Thyroid gland (tissue), 4 donors: ENCODE measurements at regions not wholly inside any gene's neighbourhood (a gene's known extent, or its start where the extent isn't known, plus 50 kb on each side); places are given as distances from the start of the nearest gene placed in this dataset.

ENCODE experiments used
- DNase-seq, 2 donors: peaks; one replicate each; pipeline ENCODE4 v3.0.0-alpha.2; 2019
- H3K27ac ChIP-seq, 3 donors: fragments of 200-600 bp; sonication (generic); 1 replicate in 2 of 3; 2 replicates in 1 of 3; pipeline ENCODE4 v1.5.1; 2016 to 2019; ENCODE audit warnings: mild to moderate bottlenecking in 1 of 3, moderate library complexity in 1 of 3
- H3K27me3 ChIP-seq: fragments of 200-600 bp; sonication (generic); one replicate; pipeline ENCODE4 v1.5.1; 2019
- H3K36me3 ChIP-seq, 2 donors: fragments of 200-600 bp; sonication (generic); one replicate each; pipeline ENCODE4 v1.5.1; 2016 to 2019
- H3K4me1 ChIP-seq, 2 donors: fragments of 200-600 bp; sonication (generic); one replicate each; pipeline ENCODE4 v1.5.1; 2017 to 2019
- H3K4me3 ChIP-seq, 3 donors: fragments of 200-600 bp; sonication (generic); replicated peaks in 1 of 3; 1 replicate in 2 of 3; 2 replicates in 1 of 3; pipeline ENCODE4 v1.5.1; 2016; ENCODE audit warnings: mild to moderate bottlenecking in 1 of 3
- H3K9me3 ChIP-seq: fragments of 200-600 bp; sonication (generic); one replicate; pipeline ENCODE4 v1.5.1; 2017
- POLR2A ChIP-seq, 2 donors: fragments of 450-650 bp; IDR thresholded peaks; one replicate each; pipeline ENCODE4 v1.6.1; 2017; ENCODE audit warnings: antibody characterized with exemption in 2 of 2, mild to moderate bottlenecking in 2 of 2, moderate library complexity in 1 of 2
- WGBS, 2 donors: methylation state at CpG; one replicate each; pipeline ENCODE4 v1.1.5; 2017; 5-methylcytosine and 5-hydroxymethylcytosine counted together
- intact Hi-C: fragments of 100-400 bp; cut with DNase I; formaldehyde crosslinking; loops from one replicate; pipeline ENCODE4 v1.15.1; 2023
- TF ChIP-seq, protein P1 (sequence below), 6 experiments: fragments of 200-600 bp in 3 of 6; fragments of 450-650 bp in 3 of 6; sonication (generic) in 3 of 6; IDR thresholded peaks; one replicate each; pipeline ENCODE4 v1.5.1; 2016 to 2019; ENCODE audit warnings: antibody characterized with exemption in 6 of 6, mild to moderate bottlenecking in 2 of 6, inconsistent platforms in 1 of 6, moderate library complexity in 1 of 6

DNA sequence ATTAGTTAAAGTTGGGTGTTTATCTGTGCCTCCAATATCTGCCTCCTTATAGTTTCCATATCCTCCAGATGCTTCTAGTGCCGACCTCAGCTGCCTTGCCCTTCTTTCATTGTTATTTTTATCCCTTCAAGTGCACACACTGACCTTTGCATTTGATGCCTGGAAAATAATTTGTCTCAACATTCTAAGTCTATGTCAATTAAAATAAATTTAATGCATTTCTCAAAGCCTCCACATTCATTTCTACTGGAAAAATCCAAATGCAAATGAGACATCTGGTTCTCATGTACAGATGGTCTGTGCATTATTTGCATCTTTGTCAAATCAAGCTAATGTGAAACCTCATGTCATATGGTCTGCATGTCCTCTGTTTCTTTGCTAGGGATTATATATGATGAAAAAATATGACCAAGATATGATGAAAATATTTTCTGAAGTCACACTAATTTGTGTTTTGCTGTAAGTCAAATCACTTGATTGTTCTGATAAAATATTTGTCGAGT is 61.4 kb downstream of the TMEM100 start:
- no peak overlapping the region for H3K27ac ChIP-seq
- WGBS, 2 donors, result 66 to 69% methylated on average over 2 of the region's 2 CpGs

DNA sequence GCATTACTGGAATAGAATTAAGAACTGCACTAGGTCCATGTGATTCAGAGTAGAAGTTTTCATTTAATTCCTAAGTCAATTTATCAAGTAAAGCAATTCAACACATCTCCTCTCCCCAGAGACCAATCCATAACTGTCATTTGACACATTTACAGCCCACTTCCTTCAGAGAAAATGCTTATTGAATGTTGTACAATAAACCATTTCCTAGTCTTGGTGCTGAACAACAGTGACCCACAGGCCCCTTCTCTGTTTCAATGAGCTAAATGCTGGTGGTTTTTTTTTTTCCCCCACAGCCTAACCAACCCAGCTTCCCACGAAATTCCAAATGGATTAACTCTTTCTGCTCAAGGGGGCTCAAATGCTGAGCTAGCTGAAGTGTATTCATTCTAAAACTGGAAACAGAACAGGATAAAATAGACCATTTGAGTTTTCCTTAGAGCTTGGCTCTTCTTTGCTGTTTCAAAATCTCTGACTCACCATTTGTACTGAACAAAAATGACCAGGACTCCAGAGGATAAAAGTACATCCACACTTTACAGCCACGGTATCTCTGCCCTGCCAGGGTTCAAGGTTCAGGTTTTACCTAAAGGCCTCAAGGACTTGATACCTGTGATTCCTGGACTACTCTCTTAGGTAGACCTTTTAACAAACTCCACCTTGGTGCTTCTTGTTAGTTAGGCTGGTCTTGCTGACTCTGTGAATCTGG is 62.3 kb downstream of the TMEM100 start:
- 49 to 51% methylated on average over 2 of the region's 2 CpGs for WGBS, 2 donors
- intact Hi-C loops, result no loop called here
- Histone ChIP-seq H3K27ac (no peak overlapping the region), H3K4me1 (no peaks in the 10 kb centered on the region), H3K27me3 (no peaks in the 10 kb centered on the region), H3K9me3 (no peaks in the 10 kb centered on the region), H3K36me3 (no peaks in the 10 kb centered on the region), H3K4me3 (no peak overlapping the region)
- no peak for DNase-seq
- TF ChIP-seq POLR2A (IDR thresholded peaks at IDR 0.05), result no peak
- TF ChIP-seq, protein P1, sequence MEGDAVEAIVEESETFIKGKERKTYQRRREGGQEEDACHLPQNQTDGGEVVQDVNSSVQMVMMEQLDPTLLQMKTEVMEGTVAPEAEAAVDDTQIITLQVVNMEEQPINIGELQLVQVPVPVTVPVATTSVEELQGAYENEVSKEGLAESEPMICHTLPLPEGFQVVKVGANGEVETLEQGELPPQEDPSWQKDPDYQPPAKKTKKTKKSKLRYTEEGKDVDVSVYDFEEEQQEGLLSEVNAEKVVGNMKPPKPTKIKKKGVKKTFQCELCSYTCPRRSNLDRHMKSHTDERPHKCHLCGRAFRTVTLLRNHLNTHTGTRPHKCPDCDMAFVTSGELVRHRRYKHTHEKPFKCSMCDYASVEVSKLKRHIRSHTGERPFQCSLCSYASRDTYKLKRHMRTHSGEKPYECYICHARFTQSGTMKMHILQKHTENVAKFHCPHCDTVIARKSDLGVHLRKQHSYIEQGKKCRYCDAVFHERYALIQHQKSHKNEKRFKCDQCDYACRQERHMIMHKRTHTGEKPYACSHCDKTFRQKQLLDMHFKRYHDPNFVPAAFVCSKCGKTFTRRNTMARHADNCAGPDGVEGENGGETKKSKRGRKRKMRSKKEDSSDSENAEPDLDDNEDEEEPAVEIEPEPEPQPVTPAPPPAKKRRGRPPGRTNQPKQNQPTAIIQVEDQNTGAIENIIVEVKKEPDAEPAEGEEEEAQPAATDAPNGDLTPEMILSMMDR (IDR thresholded peaks at IDR 0.05), result no peak

More for the DNA sequence above, 61.4 kb downstream of the TMEM100 start:
- TF ChIP-seq POLR2A (IDR thresholded peaks at IDR 0.05), result no peak
- TF ChIP-seq, protein P1 (IDR thresholded peaks at IDR 0.05), result no peak
- Histone ChIP-seq H3K4me1 (no peaks in the 10 kb centered on the region), H3K4me3 (no peak overlapping the region), H3K27me3 (no peaks in the 10 kb centered on the region), H3K9me3 (no peaks in the 10 kb centered on the region), H3K36me3 (no peaks in the 10 kb centered on the region)
- DNase-seq, result no peak
- intact Hi-C loops, result no loop called here

DNA sequence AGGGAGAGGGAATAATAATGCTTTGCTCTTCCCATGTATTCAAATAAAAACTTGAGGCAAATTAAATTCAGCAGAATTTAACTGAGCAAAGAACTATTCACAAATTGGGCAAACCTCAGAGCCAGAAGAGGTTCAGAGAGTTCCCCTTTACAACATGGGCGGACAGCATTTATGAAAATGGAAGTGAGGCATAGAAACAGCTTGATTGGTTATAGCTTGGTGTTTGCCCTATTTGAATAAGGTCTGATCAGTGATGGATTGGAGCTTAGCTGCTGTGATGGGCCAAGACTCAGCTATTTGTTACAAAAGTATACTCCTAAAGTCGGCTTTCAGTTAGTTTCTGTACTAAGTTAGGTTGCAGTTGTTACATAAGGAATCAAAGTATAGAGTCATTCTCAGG is 63.0 kb downstream of the TMEM100 start:
- Histone ChIP-seq H3K4me3 (no peak overlapping the region), H3K27me3 (no peaks in the 10 kb centered on the region), H3K36me3 (no peaks in the 10 kb centered on the region), H3K4me1 (no peaks in the 10 kb centered on the region), H3K9me3 (no peaks in the 10 kb centered on the region), H3K27ac (no peak overlapping the region)
- 96 to 97% methylated on average over 2 of the region's 2 CpGs for WGBS, 2 donors
- DNase-seq, result no peak
- TF ChIP-seq, protein P1 (IDR thresholded peaks at IDR 0.05), result no peak
- TF ChIP-seq POLR2A (IDR thresholded peaks at IDR 0.05), result no peak
- intact Hi-C loops, result no loop called here

DNA sequence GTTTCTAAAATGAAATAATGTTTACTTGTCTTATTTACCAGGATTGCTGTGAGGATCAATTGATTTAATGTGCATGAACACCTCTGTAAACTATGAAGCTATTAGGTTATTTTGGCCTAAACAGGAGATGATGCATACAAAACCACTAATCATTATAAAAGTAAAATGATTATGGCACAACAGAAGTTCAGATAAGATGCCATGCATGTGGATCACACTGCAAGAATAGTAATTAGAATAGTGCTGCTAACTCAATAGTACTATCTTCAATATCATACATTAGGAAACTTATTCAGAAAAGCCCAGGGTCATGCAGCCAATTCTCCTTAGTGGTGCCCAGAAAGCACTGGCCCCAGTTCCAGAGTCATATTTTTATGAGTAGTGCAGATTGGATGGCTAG is 66.9 kb downstream of the TMEM100 start:
- intact Hi-C loops, result no loop called here

DNA sequence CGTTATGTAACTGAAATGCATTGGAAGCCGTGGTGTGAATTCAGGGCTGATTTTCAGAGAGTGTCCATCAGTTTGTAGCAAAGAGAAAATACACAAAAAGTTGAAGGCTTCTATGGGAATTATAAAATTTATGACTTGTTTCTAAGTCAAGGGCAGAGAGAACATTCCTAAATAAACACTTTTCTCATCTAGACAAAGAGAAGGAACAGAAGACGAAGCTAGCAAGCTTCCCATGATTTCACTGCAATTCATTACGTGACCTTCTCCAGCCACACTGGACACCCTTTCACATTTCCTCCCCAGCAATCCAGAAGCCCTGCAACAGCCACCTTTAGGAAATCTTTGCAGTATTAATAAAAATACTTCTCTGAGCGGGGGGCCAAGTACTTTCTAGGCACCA is 67.8 kb downstream of the TMEM100 start:
- no peaks in the 10 kb centered on the region for H3K27me3 ChIP-seq
- H3K4me1 ChIP-seq, result no peaks in the 10 kb centered on the region
- no peak for DNase-seq
- no peak overlapping the region for H3K27ac ChIP-seq
- TF ChIP-seq POLR2A (IDR thresholded peaks at IDR 0.05), result no peak
- TF ChIP-seq, protein P1 (IDR thresholded peaks at IDR 0.05), result no peak
- H3K9me3 ChIP-seq, result no peaks in the 10 kb centered on the region
- H3K4me3 ChIP-seq, result no peak overlapping the region
- intact Hi-C loops, result no loop called here
- WGBS, 2 donors, result 77 to 82% methylated on average over 5 of the region's 5 CpGs
- no peaks in the 10 kb centered on the region for H3K36me3 ChIP-seq

More for the DNA sequence above, 66.9 kb downstream of the TMEM100 start:
- no peaks in the 10 kb centered on the region for H3K36me3 ChIP-seq
- DNase-seq, result no peak
- no peaks in the 10 kb centered on the region for H3K27me3 ChIP-seq
- TF ChIP-seq POLR2A (IDR thresholded peaks at IDR 0.05), result no peak
- TF ChIP-seq, protein P1 (IDR thresholded peaks at IDR 0.05), result no peak
- H3K4me3 ChIP-seq, result no peak overlapping the region
- H3K27ac ChIP-seq, result no peak overlapping the region
- H3K4me1 ChIP-seq, result no peaks in the 10 kb centered on the region
- no peaks in the 10 kb centered on the region for H3K9me3 ChIP-seq
